IgD-negative memory B cell (primary cell): ENCODE measurements at regions not wholly inside any gene's neighbourhood (a gene's known extent, or its start where the extent isn't known, plus 50 kb on each side); places are given as distances from the start of the nearest gene placed in this dataset.
"Not testable (repeated sequence)": the region's sequence is repeated elsewhere in the genome, so short reads cannot be mapped to it uniquely, and the experiment has no call there.

Source experiments
- H3K27ac Mint-ChIP-seq, 3 donors: one replicate each; pipeline ENCODE4 v1.8.0; 2020 to 2022; ENCODE audit warnings: mild to moderate bottlenecking in 3 of 3, mixed read lengths in 3 of 3, moderate library complexity in 1 of 3
- H3K27me3 Mint-ChIP-seq: one replicate; pipeline ENCODE4 v1.8.0; 2021; ENCODE audit warnings: mixed read lengths
- H3K36me3 Mint-ChIP-seq: one replicate; pipeline ENCODE4 v1.8.0; 2020; ENCODE audit warnings: mild to moderate bottlenecking, mixed read lengths
- H3K4me1 Mint-ChIP-seq, 3 donors: one replicate each; pipeline ENCODE4 v1.8.0; 2020 to 2022; ENCODE audit warnings: mixed read lengths in 3 of 3, mild to moderate bottlenecking in 1 of 3
- H3K4me3 Mint-ChIP-seq, 4 donors: one replicate each; pipeline ENCODE4 v1.8.0; 2020 to 2022; ENCODE audit warnings: mild to moderate bottlenecking in 4 of 4, mixed read lengths in 4 of 4, moderate library complexity in 3 of 4
- H3K9me3 Mint-ChIP-seq, 3 donors: one replicate each; pipeline ENCODE4 v1.8.0; 2020 to 2021; ENCODE audit warnings: mixed read lengths in 3 of 3, mild to moderate bottlenecking in 1 of 3

DNA sequence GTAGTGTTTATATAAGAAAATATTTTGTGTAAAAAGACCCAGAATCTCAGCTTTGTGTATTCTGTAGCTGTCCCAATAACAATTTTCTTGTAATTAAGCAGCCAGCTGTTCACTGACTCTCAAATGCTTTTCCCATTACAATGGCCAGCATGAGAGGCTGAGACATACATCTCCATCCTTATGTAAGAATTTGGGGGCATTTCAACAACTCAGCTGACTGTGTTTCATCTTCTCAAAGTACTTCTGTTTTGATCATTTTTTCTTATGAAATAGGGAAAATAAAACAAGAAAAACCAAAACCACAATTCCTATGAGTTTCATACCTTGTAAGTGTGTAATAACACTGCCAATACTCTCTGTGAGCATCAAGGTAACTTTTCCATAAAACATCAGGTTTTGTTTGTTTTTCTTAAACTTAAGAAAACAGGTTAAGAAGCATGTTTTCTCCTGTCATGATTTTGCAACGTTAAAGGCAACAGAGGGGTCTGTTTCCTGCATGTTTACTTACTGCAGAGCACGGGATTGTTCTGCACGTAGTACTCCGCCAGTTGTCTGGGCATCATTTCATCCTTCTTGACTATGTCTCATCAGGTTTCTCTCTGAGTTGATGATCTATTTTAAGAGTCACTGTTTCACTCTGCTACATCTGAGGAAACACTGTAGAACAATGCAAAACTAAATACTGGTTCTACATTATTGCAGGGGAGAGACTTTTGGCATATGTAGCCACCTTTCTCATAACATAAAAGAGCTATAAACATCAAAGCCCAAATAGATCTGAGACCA, 62.9 kb upstream of the CYRIA start:
- Mint-ChIP-seq H3K36me3 (no peaks in the 10 kb centered on the region), H3K9me3 (no peaks in the 10 kb centered on the region), H3K27me3 (no peaks in the 10 kb centered on the region), H3K4me1 (peaks cover 27 to 42% (median 27%) of the 10 kb centered on the region in 3 donors), H3K27ac (peak overlapping the region in 2 of 3 donors; percentile 13 to 83), H3K4me3 (peak overlapping the region; percentile 16 to 77 (median 56))

DNA sequence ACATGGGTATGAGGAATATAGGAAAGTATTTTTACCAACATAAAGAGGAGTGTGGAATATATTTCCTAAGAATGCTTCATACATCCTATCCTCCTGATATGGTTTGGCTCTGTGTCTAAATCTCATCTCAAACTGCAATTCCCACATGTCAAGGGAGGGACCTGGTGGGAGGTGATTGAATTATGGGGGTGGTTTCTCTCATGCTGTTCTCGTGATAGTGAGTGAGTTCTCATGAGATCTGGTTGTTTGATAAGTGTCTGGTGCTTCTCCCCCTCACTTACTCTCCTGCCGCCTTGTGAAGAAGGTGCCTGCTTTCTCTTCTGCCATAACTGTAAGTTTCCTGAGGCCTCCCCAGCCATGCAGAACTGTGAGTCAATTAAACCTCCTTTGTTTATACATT, 62.2 kb upstream of the CYRIA start:
- not testable (repeated sequence) for H3K4me3 Mint-ChIP-seq, H3K27me3 Mint-ChIP-seq, H3K9me3 Mint-ChIP-seq, H3K36me3 Mint-ChIP-seq, H3K27ac Mint-ChIP-seq
- H3K4me1 Mint-ChIP-seq, result peaks cover 27 to 42% (median 27%) of the 10 kb centered on the region in 3 donors

DNA sequence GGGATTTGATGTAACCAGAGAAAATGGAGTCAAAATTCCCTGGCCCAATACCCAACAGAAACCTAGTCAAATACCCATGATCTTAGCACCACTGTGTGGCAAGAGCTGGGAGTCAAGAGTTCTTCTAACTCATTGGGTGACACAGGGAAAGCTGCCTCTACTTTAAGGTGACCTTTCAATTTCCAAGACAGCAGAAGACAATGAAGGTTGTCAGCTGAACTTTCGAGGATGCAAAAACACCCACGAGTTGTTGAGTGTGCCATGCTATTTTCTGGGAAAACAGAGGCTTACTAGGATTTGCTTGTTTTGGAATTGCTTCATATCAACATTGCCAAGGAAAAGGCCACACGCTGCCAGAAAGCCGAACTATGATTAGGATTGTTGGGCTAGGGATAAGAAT, 61.6 kb upstream of the CYRIA start:
- Mint-ChIP-seq H3K27ac (no peak overlapping the region), H3K36me3 (no peaks in the 10 kb centered on the region), H3K9me3 (no peaks in the 10 kb centered on the region), H3K4me3 (no peak overlapping the region), H3K27me3 (no peaks in the 10 kb centered on the region), H3K4me1 (peaks cover 27 to 42% (median 27%) of the 10 kb centered on the region in 3 donors)

DNA sequence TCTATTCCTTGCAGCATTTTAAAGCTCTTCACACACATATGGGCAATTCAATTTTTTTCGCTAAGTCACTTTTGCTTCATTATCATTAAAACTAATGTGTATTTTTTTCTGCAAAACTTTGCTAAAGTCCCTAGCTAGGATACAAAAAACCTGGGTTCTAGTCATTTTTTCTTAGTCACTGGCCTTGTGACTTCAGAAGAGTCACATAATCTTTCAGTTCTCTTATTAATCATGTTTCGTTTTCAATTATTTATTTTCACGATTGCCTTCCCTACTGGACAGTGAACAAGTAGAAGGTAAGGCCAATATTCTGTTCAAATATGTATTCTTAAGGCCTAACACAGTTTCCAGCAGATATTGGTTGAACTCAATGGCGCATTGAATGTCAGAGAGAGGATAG, 60.9 kb upstream of the CYRIA start:
- Mint-ChIP-seq H3K9me3 (no peaks in the 10 kb centered on the region), H3K27me3 (no peaks in the 10 kb centered on the region), H3K4me3 (peak overlapping the region in 2 of 4 donors; percentile 7 to 39), H3K36me3 (no peaks in the 10 kb centered on the region), H3K27ac (no peak overlapping the region), H3K4me1 (peaks cover 27 to 42% (median 27%) of the 10 kb centered on the region in 3 donors)

DNA sequence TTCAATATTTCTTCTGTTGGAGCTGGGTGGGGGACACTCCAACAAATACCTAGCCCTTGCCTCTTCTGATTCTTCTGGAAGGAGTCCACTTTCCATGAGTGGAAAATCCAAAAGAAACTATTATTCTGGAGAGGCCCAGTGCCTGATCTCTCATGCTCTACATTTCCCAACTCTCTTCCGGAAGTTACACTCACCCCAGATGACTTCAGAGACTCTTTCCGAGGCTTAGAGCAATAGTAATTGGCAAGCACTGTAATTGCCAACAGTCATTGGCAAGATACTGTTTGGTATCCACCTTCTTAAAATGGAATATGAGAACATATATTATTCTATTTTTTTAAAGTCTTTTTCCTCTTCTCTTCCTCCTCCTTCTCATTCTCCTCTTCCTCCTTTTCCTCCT, 60.5 kb upstream of the CYRIA start:
- H3K36me3 Mint-ChIP-seq, result no peaks in the 10 kb centered on the region
- H3K4me1 Mint-ChIP-seq, result peaks cover 27 to 44% (median 30%) of the 10 kb centered on the region in 3 donors
- no peaks in the 10 kb centered on the region for H3K9me3 Mint-ChIP-seq
- H3K27ac Mint-ChIP-seq, result peak overlapping the region in 1 of 3 donors; percentile 65
- no peaks in the 10 kb centered on the region for H3K27me3 Mint-ChIP-seq
- H3K4me3 Mint-ChIP-seq, result no peak overlapping the region

DNA sequence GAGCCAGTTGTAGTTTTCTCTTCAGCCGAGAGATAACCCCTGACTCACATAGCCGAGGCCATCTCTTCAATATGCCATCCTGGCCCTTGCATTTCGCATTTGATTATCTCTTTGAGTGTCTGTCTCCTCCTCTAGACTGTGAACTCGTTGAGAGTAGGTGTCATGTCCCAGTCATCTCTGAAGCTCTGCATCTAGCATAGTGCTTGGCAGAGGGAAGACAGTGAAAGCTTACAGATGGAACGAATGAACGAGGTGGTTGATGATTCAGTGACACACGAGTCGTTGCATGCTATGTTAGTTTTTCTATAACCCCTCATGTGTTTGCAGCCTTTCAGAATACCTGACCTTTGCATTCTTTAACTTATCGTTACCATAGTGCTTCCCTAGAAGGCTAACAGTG, 59.9 kb upstream of the CYRIA start:
- H3K4me1 Mint-ChIP-seq, result peaks cover 27 to 46% (median 28%) of the 10 kb centered on the region in 3 donors
- H3K4me3 Mint-ChIP-seq, result no peak overlapping the region
- H3K27me3 Mint-ChIP-seq, result no peaks in the 10 kb centered on the region
- peak overlapping the region in 2 of 3 donors; percentile 5 to 48 for H3K27ac Mint-ChIP-seq
- peaks cover 0 to 2% (median under 1%) of the 10 kb centered on the region in 3 donors for H3K9me3 Mint-ChIP-seq
- H3K36me3 Mint-ChIP-seq, result no peaks in the 10 kb centered on the region

DNA sequence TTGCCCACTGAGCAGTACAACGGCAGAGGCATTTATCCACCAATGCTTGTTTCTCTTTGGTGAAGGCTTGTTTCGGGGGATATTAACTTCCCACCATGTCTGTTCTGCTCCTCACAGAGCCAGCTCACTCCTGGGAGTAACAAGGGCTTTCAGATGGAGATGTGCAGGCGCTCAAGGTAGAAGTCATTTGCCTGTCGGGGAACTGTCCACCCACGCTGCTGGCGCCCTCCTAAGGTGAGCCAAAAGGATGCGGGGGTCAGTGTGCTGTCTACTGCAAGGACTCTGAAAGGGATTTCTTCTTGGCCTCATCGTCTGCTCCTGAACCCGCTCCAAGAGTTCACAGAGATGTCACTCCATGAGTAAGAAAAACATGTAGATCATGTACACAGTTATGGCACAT, 57.0 kb upstream of the CYRIA start:
- no peaks in the 10 kb centered on the region for H3K27me3 Mint-ChIP-seq
- H3K4me1 Mint-ChIP-seq, result peaks cover 20 to 47% (median 36%) of the 10 kb centered on the region in 3 donors
- no peak overlapping the region for H3K27ac Mint-ChIP-seq
- H3K9me3 Mint-ChIP-seq, result peaks cover 0 to 3% (median 3%) of the 10 kb centered on the region in 3 donors
- H3K4me3 Mint-ChIP-seq, result no peak overlapping the region
- H3K36me3 Mint-ChIP-seq, result no peaks in the 10 kb centered on the region

DNA sequence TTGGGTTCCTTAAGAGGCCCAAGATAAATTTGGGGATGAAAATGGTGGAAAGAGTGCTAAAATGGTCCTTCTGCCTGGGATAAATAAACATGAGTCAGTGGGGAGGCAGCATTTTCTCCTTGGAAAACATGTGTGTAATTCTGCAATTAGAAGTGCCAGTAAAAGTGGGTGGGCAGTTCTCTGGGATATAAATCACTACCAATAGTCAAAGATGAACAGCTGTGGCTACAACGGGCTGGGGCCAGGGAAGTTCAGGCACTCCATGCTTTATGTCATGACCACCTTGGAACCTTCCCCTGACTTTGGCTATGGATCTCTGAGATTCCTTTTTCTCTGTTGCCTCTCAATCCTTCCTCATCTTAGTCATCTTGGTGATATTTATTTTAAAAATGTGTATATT, 56.5 kb upstream of the CYRIA start:
- Mint-ChIP-seq H3K4me3 (no peak overlapping the region), H3K27me3 (no peaks in the 10 kb centered on the region), H3K9me3 (peaks cover 0 to 3% (median 3%) of the 10 kb centered on the region in 3 donors), H3K27ac (no peak overlapping the region), H3K4me1 (peaks cover 25 to 53% (median 42%) of the 10 kb centered on the region in 3 donors), H3K36me3 (no peaks in the 10 kb centered on the region)

DNA sequence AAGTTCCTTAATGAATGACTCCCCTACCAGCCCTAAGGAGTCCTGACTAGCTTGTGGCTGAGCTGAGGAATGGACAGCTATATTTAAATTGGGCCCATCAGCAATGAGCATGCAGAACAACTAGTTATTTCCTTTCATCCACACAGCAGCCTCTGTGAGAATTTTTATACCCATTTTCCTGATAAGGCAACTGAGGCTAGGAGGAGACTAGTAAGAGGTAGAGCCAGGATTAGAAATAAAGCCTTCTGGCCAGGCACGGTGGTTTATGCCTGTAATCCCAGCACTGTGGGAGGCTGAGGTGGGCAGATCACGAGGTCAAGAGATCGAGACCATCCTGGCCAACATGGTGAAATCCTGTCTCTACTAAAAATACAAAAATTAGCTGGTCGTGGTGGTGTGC, 55.9 kb upstream of the CYRIA start:
- not testable (repeated sequence) for H3K27me3 Mint-ChIP-seq, H3K4me3 Mint-ChIP-seq, H3K9me3 Mint-ChIP-seq, H3K36me3 Mint-ChIP-seq
- peak overlapping the region in 1 of 3 donors; percentile 59 for H3K27ac Mint-ChIP-seq
- peaks cover 19 to 49% (median 37%) of the 10 kb centered on the region in 3 donors for H3K4me1 Mint-ChIP-seq

DNA sequence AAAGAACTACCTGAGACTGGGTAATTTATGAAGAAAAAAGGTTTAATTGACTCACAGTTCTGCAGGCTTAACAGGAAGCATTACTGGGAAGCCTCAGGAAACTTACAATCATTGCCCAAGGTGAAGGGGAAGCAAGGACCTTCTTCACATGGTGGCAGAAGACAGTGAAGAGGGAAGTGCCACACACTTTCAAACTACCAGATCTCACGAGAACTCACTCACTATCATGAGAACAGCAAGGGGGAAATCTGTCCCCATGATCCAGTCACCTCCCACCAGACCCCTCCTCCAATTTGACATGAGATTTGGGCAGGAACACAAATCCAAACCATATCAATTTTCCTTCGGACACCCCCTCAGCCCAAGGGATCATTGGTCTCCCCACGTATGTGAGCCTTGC, 55.1 kb upstream of the CYRIA start:
- H3K9me3 Mint-ChIP-seq, H3K36me3 Mint-ChIP-seq, H3K27ac Mint-ChIP-seq, H3K27me3 Mint-ChIP-seq, H3K4me3 Mint-ChIP-seq: not testable (repeated sequence)
- H3K4me1 Mint-ChIP-seq, result peaks cover 19 to 48% (median 34%) of the 10 kb centered on the region in 3 donors

DNA sequence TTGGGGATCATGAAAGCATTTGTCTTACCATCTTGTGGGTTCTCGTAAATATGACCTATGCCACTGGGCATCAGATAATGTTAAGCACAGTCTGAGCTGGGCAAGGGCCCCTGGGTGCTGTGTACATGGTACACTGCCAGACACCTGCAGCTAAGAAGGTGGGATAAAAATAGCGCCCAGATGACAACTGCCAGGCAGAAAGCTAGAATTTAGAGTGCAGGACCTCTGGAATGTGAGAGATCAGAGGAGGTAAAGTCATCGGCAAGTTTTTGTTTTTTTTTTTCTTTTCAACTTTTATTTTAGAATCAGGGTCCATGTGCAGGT, 53.8 kb upstream of the CYRIA start:
- no peak overlapping the region for H3K4me3 Mint-ChIP-seq
- H3K4me1 Mint-ChIP-seq, result peaks cover 25 to 48% (median 33%) of the 10 kb centered on the region in 3 donors
- H3K36me3 Mint-ChIP-seq, result peaks cover 3% of the 10 kb centered on the region
- H3K9me3 Mint-ChIP-seq, result peaks cover 3% of the 10 kb centered on the region in 3 donors
- H3K27ac Mint-ChIP-seq, result no peak overlapping the region
- H3K27me3 Mint-ChIP-seq, result no peaks in the 10 kb centered on the region

DNA sequence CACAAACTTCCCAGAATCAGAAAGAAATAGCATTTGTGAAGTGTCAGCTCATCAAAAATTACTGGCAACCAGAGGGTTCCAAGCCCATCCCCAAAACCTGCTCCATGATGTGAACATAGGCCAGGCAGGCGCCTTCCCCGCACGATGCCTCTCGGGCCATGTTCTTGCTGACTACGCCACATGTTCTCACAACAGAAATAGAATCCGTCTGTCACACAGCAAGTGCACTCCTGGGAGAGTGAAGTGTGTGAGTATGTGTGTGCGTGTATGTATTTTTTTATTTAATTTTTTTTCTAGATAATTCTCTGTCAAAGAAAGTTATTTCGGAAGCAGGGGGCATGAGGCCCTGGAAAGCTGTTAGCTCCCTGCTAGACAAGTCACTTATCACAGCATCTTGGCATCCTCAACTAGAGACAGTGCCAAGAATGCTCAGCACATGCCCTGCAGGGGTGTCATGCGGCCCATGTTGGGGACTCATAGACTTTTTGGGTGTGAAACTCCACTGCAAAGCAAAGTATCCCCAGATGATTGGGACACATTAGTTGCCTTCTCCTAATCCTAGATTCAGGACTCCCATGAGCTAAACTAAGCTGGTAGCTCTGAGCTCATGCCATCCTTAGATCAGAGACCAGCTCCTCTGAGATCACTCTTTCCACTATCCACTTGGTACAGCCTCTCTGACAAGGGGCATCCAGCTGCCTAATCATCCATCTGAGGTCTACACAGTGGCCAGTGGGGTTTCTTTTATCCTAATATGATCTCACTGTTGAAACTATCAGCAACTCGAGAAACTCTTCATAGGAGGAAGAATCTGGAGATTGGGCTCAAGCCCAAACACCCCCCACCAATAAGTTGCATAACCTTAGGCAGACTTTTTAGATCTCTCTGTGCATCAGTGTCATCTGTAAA, 53.2 kb upstream of the CYRIA start:
- no peak overlapping the region for H3K27ac Mint-ChIP-seq
- H3K27me3 Mint-ChIP-seq, result no peaks in the 10 kb centered on the region
- H3K4me3 Mint-ChIP-seq, result peak overlapping the region in 2 of 4 donors; percentile 14 to 79
- H3K9me3 Mint-ChIP-seq, result peaks cover 3 to 4% (median 3%) of the 10 kb centered on the region in 3 donors
- peaks cover 30 to 52% (median 39%) of the 10 kb centered on the region in 3 donors for H3K4me1 Mint-ChIP-seq
- peaks cover 4% of the 10 kb centered on the region for H3K36me3 Mint-ChIP-seq

DNA sequence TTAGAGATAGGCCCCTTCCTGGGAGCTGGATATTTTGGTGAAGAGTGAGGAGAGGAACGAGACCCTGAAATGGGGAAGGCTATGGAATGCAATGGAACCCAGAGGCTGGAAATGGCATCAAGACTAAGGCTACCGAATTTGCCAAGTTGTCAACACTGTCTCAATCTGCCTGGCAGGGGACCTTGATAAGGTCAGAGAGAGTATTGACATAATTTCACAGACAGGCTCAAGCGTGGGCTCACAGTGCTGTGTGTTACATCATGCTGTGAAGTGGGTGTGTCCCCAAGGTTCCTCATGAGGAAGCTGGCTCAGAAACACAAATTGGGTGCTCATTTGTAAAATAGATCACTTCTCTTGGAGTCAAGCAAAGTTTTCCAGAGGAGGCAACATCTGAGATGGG, 51.8 kb upstream of the CYRIA start:
- Mint-ChIP-seq H3K36me3 (peaks cover 4% of the 10 kb centered on the region), H3K27me3 (no peaks in the 10 kb centered on the region), H3K9me3 (peaks cover 3 to 4% (median 3%) of the 10 kb centered on the region in 3 donors), H3K27ac (peak overlapping the region; percentile 67 to 91 (median 89)), H3K4me1 (peaks cover 42 to 65% (median 52%) of the 10 kb centered on the region in 3 donors), H3K4me3 (peak overlapping the region in 3 of 4 donors; percentile 16 to 83 (median 72))

DNA sequence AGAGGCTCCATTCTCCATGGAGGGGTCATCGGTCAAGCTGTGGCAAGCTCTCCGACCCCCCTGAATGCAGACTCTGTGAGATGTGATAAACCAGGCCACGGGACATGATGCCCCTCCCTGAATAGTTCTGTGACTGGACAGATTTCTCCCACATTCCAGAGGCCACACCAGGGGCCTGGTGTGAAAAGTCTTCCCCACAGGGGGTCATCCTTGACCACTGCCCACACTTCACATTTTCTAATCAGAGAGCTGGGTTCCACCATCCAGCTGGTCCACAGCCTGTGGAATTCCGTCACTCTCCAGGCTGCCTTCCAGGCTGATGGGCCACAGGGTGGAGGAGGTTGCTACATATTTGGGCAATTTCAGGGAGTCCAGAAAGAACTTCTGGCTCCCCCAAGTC, 51.3 kb upstream of the CYRIA start:
- Mint-ChIP-seq H3K4me3 (no peak overlapping the region), H3K27ac (peak overlapping the region in 2 of 3 donors; percentile 89 to 91), H3K36me3 (peaks cover 4% of the 10 kb centered on the region), H3K4me1 (peaks cover 45 to 69% (median 58%) of the 10 kb centered on the region in 3 donors), H3K27me3 (no peaks in the 10 kb centered on the region), H3K9me3 (peaks cover 3 to 4% (median 3%) of the 10 kb centered on the region in 3 donors)

DNA sequence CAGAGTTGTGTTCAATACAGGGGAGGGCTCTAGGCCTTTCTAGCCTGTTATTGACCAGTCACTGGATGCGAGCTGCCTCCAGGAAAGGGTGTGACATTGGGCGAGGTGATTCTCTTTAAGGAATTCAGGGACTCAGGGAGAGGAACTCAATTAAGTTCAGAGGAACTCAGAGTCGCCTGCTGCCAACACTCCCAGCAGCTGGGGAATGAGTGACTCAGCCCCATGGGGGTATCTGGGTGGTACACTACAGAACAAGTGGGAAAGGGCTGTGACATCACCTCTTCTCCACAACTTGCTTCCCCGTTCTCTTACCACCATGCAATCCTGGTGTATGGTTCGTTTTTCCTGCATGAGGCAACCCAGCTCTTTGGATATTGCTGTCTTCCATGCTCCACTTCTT, 50.4 kb upstream of the CYRIA start:
- Mint-ChIP-seq H3K4me3 (peak overlapping the region in 1 of 4 donors; percentile 13), H3K4me1 (peaks cover 45 to 72% (median 64%) of the 10 kb centered on the region in 3 donors), H3K27me3 (no peaks in the 10 kb centered on the region), H3K9me3 (peaks cover 4 to 9% (median 7%) of the 10 kb centered on the region in 3 donors), H3K27ac (peak overlapping the region in 2 of 3 donors; percentile 28 to 29), H3K36me3 (peaks cover 4% of the 10 kb centered on the region)
